Activated CD4-positive, alpha-beta T cell treated with anti-CD3 and anti-CD28 coated beads for 36 hours (primary cell): ENCODE measurements at regions not wholly inside any gene's neighbourhood (a gene's known extent, or its start where the extent isn't known, plus 50 kb on each side); places are given as distances from the start of the nearest gene placed in this dataset.

Experiments
- ATAC-seq: fragments of 200-7000 bp; cut with Tn5 transposase; one replicate; pipeline ENCODE4 v1.10.0; 2021; ENCODE audit warnings: mild to moderate bottlenecking, moderate library complexity
- CTCF ChIA-PET: fragments of 350-600 bp; sonication (Branson Sonifier 250); formaldehyde crosslinking; loops from one replicate; lab custom pipeline; 2021; ENCODE audit warnings: antibody characterized with exemption; lab: Charles Lee
- POLR2A ChIA-PET: fragments of 350-600 bp; sonication (Branson Sonifier 250); formaldehyde crosslinking; loops from one replicate; lab custom pipeline; 2021; ENCODE audit warnings: antibody characterized with exemption, inconsistent platforms; lab: Charles Lee
- DNase-seq: peaks from one replicate; pipeline ENCODE4 v3.0.0-alpha.2; 2020
- H3K27ac Mint-ChIP-seq: one replicate; pipeline ENCODE4 v1.8.0; 2021; ENCODE audit warnings: mixed read lengths
- H3K27me3 Mint-ChIP-seq: one replicate; pipeline ENCODE4 v1.8.0; 2021; ENCODE audit warnings: mixed read lengths
- H3K36me3 Mint-ChIP-seq: one replicate; pipeline ENCODE4 v1.8.0; 2021; ENCODE audit warnings: low read depth, mixed read lengths
- H3K4me1 Mint-ChIP-seq: one replicate; pipeline ENCODE4 v1.8.0; 2021; ENCODE audit warnings: mixed read lengths
- H3K4me3 Mint-ChIP-seq: one replicate; pipeline ENCODE4 v1.8.0; 2021; ENCODE audit warnings: mild to moderate bottlenecking, moderate library complexity, mixed read lengths
- H3K9me3 Mint-ChIP-seq: one replicate; pipeline ENCODE4 v1.8.0; 2021; ENCODE audit warnings: low read depth, mixed read lengths
- intact Hi-C, 2 experiments: fragments of 100-400 bp; cut with DNase I in 1 of 2; cut with micrococcal nuclease in 1 of 2; formaldehyde crosslinking; loops; one replicate each; pipeline versions ENCODE4 v1.14.2 to v1.15.1; 2022 to 2024; cut with DNase I, micrococcal nuclease

DNA sequence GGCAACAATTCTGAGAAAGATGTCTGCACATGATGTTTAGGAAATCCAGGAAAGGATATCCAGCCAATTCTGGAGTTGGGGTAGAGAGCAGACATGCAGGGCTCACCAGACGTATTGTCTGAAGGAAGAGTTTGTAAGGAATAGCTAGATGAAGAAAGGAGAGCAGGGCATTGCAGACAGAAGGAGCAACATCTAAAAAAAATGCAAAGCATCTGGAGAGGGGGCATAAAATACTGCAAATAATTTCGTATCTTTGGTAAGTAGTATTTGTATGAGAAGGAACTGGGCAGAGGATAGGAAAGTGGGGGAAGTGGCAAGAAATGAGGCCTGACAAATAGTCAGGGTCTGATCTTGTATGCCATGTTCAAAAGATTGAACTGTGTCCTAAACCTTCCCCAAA lies 74.8 kb downstream of the MACIR start:
- Mint-ChIP-seq H3K4me1 (no peaks in the 10 kb centered on the region), H3K36me3 (no peaks in the 10 kb centered on the region), H3K9me3 (no peaks in the 10 kb centered on the region), H3K4me3 (no peak overlapping the region), H3K27me3 (peaks cover 3% of the 10 kb centered on the region), H3K27ac (no peak overlapping the region)
- DNase-seq (no peak), ATAC-seq (no peak)
- CTCF ChIA-PET, result no interaction called here
- POLR2A ChIA-PET, result no interaction called here
- intact Hi-C loops, result no loop called here

- H3K27me3 Mint-ChIP-seq, result peaks cover 7% of the 10 kb centered on the region
- no peak for ATAC-seq
- DNase-seq, result no peak
- no peak overlapping the region for H3K4me3 Mint-ChIP-seq
- no peak overlapping the region for H3K27ac Mint-ChIP-seq
- H3K9me3 Mint-ChIP-seq, result no peaks in the 10 kb centered on the region
- ChIA-PET CTCF (no interaction called here), POLR2A (no interaction called here)
- H3K36me3 Mint-ChIP-seq, result no peaks in the 10 kb centered on the region
- intact Hi-C loops, result no loop called here
- no peaks in the 10 kb centered on the region for H3K4me1 Mint-ChIP-seq
Observed at GRCh38 chr5:103330875-103331274, 72.3 kb downstream of the MACIR start.
